Effector CD8-positive, alpha-beta T cell (primary cell): ENCODE measurements at regions not wholly inside any gene's neighbourhood (a gene's known extent, or its start where the extent isn't known, plus 50 kb on each side); places are given as distances from the start of the nearest gene placed in this dataset.

Experiments
- DNase-seq: peaks from one replicate; lab custom pipeline; 2025; lab: John Stamatoyannopoulos, UW

DNA sequence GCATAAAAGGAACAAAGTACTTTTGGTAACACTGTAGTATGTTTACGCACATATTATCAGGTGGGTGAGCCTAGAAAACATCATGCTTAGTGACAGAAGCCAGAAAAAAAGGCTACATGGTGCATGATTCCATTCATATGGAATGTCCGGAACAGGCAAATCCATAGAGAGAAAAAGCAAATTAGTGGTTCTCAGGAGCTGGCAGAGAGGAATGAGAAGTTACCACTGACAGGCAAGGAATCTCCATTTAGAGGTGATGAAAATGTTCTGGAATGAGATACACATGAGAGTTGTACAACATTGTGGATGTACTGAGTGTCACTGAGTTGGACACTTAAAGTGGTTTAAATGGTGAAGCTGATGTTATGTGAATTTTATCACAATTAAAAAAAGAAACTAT, 976.9 kb downstream of the NLGN4Y start:
- no peak for DNase-seq

- no peak for DNase-seq
Measured at GRCh38 chrY:15510288-15510687, 986.0 kb downstream of the NLGN4Y start.

DNA sequence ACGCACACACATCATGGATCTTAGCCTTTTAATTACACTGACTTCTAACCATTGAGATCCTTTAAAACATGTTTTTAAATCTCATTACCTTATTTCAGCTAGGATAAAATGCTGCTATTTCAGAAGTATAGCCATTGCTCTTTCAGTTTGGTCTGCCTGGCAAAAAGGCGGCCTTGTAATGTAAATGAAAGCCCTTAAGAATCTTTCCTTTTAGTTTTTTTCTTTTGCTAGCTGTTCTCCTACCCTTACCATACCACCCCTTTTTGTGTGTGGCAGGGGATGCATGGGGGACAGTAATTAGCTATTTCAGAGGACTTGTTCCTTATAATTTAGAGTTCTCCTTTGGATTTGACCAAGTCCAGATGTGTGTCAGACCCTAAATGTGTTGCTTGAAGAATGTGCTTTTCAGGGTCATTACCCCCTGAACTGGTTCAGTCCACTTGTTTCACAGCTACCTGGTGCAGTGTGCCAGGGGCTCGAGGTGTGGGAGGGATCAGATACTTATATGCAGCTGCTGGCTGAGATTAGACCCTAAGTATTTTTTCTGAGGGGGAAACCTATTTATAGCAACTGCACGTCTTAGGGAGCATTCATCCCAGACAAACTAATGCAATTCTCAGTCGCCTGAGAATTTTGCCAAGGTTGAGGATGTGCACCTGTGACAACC, 986.8 kb downstream of the NLGN4Y start:
- DNase-seq = no peak

DNA sequence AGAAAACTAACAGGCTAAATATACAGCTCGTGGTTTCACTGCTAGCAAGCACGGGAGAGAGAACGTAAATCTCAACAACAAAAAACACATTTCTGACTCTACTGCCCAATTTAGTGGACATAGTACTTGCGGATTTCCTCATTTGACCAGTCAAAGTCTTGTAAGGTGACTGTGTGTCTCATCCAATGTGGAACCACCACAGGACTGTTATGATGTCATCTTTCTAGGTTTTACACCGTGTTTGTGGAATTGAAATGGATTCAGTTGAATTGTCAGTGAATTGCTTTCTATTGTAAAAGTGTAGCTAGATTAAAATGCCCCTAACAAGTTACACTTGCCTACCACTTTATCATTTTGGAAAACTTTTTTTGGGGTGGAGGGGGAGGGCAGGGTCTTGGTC, 1010.8 kb downstream of the NLGN4Y start:
- no peak for DNase-seq

- no peak for DNase-seq
Measured at GRCh38 chrY:15535784-15536511, 1011.6 kb downstream of the NLGN4Y start.

DNA sequence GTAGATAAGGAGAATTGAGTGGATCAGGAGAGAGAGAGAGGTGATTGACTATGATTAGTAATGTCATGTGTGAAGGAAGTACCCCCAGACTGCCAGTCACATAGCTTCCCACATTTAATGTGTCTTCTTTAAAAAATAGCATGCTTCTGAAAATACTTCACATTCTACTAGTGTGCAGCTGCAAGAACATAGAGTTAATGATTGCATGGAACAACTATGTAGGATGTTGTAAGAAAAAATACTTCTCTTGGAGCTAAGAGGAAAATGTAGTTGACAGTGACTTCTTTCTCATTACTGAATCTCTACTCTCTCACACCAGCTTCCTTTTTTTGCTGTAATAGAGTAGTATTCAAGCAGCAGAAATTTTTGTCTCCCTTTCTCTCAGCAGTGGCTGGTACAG, 1016.2 kb downstream of the NLGN4Y start:
- DNase-seq = no peak

DNA sequence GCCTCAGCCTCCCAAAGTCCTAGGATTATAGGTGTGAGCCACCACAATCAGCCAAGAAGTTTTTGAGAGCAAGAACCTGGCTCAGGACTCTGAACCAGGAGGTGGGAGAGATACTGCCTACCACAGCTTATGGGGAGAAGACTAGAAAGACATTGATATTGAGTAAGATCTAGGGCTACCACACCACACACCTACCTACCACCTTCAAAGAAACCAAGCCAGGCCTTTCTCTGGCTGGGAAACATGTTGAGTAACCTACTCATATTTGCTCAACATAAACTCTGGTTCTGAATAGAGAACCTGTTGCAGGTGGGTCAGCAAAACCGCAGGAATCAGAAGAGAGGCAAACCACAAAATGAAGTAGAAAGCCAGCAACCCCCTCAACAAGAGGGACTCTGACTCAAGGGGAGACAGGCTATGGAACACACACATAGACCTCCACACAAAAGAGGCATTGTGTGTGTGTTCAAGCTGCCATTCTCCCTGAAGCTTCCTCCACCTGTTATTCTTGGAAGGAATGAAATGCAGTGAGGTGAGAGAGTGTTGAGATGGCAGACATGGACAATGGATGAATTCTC, 1021.9 kb downstream of the NLGN4Y start:
- DNase-seq = no peak

DNA sequence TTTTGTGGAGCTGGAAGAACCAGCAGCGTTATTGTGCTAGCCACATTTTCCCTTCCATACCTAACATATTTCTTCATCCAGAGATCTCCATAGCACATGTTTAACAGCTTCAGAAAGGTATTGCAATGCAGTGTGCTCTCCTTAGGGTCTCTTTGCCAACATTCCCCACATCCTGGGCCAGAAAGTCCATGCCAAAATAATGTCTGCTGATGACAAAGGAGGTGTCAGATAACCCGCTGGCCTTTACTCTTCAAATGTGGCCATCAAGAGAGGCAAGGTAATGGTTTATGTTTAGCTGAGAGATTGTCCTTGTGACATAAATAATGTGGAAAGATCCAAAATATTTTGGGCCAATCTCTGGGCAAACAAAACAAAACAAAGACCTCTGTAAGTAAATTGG, 1027.7 kb downstream of the NLGN4Y start:
- no peak for DNase-seq

GRCh38 chrY:15554991-15555390, 1030.7 kb downstream of the NLGN4Y start:
- no peak for DNase-seq

- DNase-seq = no peak
Measured at GRCh38 chrY:15559169-15559568, 1034.8 kb downstream of the NLGN4Y start.

- DNase-seq = no peak
Measured at GRCh38 chrY:15560840-15561239, 1036.5 kb downstream of the NLGN4Y start.

DNA sequence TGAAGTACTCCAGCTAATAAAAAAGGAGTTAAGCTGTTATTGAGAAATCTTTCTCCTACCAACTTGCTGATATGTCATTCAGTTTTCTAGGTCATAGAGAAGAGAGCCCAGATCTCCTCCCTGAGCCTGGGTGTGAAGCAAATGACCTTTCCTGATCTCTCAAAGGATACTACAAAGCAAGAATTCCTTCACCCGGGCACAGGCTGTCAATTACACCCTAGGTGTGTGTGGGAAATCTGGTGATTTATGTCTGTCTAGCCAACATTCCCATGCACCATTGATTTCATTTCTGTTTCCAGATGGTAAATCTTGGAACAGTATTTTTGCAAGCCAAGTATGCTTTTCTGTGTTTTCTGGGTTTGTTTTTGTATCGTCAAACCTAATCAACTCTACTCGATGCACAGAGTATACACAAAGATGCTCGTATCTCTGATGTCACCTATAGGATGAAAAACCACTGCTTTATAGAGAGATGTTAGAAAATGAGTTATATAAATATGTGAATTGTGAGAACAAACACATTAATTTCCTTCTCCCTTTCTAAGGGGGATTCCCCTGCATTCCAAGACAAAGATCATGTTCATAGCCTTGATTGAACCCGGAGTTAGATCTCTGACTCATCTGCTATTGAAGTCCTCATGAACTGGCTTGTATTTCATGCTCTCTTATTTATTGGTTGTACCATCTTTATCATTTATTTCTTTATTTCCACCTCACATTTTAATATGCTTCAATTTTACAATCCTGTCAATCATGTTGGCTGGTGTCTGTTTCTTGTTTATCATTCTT, 1037.4 kb downstream of the NLGN4Y start:
- DNase-seq = no peak

DNA sequence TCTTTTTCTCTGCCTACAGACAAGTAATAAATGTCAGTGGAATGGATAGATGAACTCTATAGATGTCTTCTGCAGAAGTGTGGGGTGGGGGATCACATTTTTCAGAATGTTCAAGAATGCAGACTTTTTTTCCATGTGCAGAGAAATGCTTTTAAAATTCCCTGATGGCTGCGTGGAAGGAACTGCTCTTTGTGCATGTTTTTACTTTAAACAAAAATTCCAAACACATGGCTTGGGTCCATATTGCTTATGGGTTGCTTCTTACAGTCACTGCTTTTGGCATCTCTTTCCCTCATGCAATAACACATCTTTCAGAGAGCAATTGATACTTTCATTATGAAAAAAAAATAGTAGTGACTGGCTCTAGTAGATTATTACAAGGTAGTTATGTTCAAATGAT, 1053.6 kb downstream of the NLGN4Y start:
- no peak for DNase-seq

GRCh38 chrY:15578761-15579160, 1054.4 kb downstream of the NLGN4Y start:
- DNase-seq = no peak

- no peak for DNase-seq
Measured at GRCh38 chrY:15579245-15579644, 1054.9 kb downstream of the NLGN4Y start.

- no peak for DNase-seq
Measured at GRCh38 chrY:15583111-15583510, 1058.8 kb downstream of the NLGN4Y start.

DNA sequence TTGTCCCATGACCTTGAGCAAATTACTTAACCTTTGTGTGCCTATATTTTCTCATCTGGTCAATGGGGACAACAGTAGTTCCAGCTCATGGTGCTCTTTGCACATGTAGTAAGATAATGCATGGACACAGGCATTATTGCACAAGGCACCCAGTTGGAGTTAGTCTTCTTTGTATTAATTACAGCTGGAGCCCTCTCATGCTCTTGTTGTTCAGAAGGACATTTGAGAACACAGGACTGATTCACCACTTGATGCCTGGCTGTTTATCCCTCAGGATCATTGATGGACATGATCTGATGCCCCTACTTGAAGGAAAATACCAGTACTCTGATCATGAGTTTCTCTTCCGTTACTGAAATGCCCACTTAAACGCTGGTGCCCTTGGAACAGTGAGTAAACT, 1068.6 kb downstream of the NLGN4Y start:
- DNase-seq = no peak

DNA sequence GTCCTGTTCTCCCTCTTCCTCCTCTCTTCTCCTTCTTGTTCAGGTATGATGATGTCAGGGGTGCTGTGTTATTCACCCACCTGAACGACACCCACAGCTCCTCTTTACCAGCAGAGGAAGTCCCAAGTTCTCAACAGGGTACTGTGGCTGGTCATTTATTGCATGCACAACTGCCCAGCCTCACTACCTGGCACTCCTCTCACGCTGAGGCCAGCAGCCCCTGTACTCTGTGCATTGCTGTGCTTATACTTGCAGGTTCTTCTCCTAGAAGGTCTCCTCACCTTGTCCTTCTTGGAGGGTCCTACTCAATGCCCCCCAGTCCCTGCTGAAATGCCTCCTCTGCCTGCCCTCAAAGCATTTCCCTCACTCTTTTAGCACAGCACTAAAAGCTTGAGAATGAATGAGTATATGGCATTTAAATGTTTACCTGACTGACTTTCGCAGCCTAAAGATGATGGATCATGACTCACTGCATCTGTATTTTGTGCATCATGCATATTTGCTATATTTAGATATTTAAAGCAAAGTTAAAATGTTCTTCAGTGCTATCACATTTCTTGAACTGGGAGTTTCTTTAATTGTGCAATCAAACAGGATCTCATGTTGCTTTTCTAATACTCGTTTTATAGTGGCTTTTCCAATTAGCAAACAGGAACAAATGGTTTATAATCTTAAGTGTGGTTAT, 1069.3 kb downstream of the NLGN4Y start:
- DNase-seq = no peak

DNA sequence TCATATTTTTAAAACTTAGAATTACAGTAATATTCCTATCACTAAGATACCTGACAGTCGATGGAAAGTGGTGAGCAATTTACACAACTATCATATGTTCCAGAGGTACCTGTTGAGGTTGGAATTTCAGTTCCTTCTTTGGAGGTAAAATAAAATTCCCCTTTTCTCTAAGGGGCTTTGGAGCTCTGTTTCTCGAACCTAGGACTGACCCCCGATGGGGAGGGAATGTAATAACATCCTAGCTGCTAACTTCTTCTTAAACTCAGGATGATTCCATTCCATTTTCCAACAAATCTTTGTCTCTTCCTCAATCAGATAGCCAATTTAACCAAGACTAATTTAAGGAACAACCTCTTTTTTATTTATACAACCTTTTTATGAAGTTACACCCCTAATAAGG, 1069.8 kb downstream of the NLGN4Y start:
- DNase-seq = no peak

GRCh38 chrY:15600565-15600964, 1076.2 kb downstream of the NLGN4Y start:
- DNase-seq = no peak

DNA sequence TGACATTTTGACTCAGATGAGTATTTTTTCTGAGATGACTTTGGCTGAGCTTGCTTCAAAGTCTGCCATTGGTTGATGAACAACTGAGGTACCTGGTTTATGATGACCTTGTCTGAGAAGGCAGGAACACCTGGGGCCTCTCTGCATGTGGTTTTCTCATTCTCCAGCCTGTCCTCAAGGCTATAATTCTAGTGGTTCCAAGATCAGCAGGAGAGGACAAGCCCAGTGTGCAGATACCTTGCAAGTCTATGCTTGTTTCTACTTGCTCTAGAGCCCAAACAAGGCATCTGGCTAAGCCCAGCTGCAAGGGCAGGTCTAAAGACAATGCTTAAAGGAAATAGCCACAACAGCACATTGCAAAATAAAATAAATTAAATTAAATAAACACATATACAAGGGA, 1100.0 kb downstream of the NLGN4Y start:
- DNase-seq = no peak

GRCh38 chrY:15624928-15625327, 1100.6 kb downstream of the NLGN4Y start:
- DNase-seq = no peak
